Subcutaneous abdominal adipose tissue (tissue), 5 donors: ENCODE measurements at regions not wholly inside any gene's neighbourhood (a gene's known extent, or its start where the extent isn't known, plus 50 kb on each side); places are given as distances from the start of the nearest gene placed in this dataset.

ENCODE experiments used
- H3K27ac ChIP-seq: one replicate; pipeline ENCODE4 v1.7.0; 2013; ENCODE audit warnings: low read depth, mild to moderate bottlenecking, inconsistent platforms, low read length, moderate library complexity
- H3K27me3 ChIP-seq, 5 donors: one replicate each; pipeline ENCODE4 v1.7.0; 2013; ENCODE audit warnings: low read length in 5 of 5, inconsistent platforms in 1 of 5; ENCODE audit not compliant: control insufficient read depth in 5 of 5, insufficient read depth in 4 of 5
- H3K36me3 ChIP-seq, 5 donors: one replicate each; pipeline ENCODE4 v1.7.0; 2013; ENCODE audit warnings: low read length in 5 of 5; ENCODE audit not compliant: control insufficient read depth in 5 of 5, insufficient read depth in 5 of 5
- H3K4me1 ChIP-seq, 5 donors: one replicate each; pipeline ENCODE4 v1.7.0; 2013; ENCODE audit warnings: low read length in 5 of 5, mild to moderate bottlenecking in 3 of 5, moderate library complexity in 1 of 5; ENCODE audit not compliant: control insufficient read depth in 5 of 5, insufficient read depth in 5 of 5
- H3K4me3 ChIP-seq, 5 donors: one replicate each; pipeline ENCODE4 v1.7.0; 2013; ENCODE audit warnings: low read length in 5 of 5, low read depth in 1 of 5
- H3K9ac ChIP-seq, 5 donors: one replicate each; pipeline ENCODE4 v1.7.0; 2013; ENCODE audit warnings: low read length in 5 of 5, mild to moderate bottlenecking in 4 of 5, moderate library complexity in 3 of 5
- H3K9me3 ChIP-seq, 5 donors: one replicate each; pipeline ENCODE4 v1.7.0; 2013; ENCODE audit warnings: low read length in 5 of 5; ENCODE audit not compliant: control insufficient read depth in 5 of 5
- donor health status: healthy.
- donor health status: healthy.
- donor health status: healthy.
- donor health status: healthy.
- donor health status: healthy.

DNA sequence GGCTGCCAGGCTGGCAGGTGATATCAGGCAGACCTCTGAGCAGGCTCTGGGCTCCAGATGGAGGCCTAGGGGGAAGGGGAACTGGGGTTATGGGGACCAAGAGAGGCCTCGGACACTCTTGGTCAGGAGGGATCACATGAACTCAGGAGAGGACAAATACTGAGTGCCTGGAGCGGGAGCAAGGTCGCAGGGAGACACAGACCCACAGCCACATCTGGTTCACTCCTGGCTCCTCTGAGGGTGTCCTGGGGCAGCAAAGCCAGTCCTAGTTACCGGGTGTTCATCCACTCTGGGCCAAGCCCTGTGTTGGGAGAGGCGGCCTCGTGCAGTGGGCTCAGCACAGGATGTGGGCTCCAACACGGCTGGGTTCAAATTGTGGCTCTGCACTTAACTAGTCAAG lies 239.0 kb downstream of the PTPRU start:
- Histone ChIP-seq H3K36me3 (no peaks in the 10 kb centered on the region), H3K4me1 (no peaks in the 10 kb centered on the region), H3K9me3 (no peaks in the 10 kb centered on the region), H3K4me3 (no peak overlapping the region), H3K27ac (no peak overlapping the region), H3K9ac (no peak overlapping the region), H3K27me3 (peaks cover 0 to 39% (median 25%) of the 10 kb centered on the region in 5 donors)

DNA sequence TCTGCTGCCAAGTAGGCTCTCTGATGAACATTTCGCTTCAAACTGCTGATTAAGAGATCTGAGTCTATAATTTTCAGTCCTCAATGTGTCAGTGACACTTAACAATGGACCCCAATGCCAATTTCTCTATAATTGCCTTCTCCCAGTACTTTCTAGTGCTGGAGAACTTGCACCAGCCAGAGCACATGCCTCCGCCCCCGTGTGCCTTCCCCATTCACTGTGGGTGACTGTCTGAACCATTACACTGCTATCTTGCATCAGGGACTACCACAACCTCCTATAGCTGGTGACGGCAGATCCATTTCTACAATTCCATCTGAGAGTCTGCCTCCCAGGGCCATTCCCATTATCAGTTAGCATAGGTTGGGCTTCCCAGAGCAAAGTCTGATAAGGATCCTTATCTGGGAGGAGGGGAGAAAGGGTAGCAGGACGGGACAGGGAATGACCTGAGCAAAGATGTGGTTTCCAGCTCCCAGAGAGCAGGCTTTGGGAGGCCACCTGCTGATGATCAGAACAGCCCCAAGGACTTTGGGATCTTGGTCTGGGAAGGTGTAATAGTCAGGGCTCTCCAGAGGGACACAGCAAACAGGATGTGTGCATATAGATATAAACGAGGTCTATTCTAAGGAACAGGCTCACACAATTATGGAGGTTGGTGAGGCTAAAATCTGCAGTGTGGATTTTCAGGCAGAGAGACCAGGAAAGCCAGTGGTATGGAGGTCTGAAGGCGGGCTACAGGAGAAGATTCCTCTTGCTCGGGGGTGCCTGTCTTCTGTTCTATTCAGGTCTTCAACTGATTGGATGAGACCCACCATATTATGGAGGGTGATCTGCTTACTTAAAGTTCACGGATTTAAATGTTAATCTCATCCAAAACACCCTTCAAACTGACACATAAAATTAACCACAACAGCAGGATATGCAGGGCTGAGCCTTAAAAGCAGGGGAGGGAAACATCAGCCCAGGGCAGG lies 238.2 kb downstream of the PTPRU start:
- Histone ChIP-seq H3K9ac (no peak overlapping the region), H3K9me3 (no peaks in the 10 kb centered on the region), H3K36me3 (no peaks in the 10 kb centered on the region), H3K4me3 (no peak overlapping the region), H3K27ac (no peak overlapping the region), H3K4me1 (peaks cover 0 to 3% (median 0%) of the 10 kb centered on the region in 5 donors), H3K27me3 (peaks cover 0 to 39% (median 20%) of the 10 kb centered on the region in 5 donors)

DNA sequence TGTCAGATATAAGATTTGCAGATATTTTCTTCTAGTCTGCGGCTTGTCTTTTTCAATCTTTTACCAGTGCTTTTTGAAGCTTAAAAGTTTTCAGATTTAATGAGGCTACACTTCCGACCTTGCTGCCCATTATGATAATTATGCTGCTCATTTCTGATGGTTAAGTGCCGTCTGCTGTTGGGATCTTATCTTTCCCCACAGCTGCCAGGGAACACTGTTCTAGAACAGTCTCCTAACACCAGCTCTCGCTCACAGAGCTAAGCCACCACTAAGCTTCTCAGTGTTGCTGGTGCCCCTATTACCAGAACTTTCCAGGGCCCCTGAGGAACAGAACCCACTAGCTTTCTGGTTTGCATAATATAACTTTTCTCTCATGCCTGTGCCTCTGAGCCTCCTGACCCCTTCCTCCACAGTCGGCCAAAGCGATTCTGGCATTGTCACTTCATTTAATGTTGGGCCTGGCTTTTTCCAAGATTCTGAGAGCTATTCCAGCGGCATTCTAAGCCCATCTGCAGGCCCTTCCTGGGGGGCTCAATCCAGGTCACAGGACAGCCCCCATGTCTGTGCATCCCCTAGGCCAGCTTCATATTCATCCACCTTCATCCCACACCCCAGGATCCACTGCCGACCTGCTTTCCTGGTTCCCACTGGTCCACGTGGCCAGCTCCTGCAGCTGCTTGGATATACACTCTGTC lies 237.0 kb downstream of the PTPRU start:
- Histone ChIP-seq H3K4me1 (peaks cover 0 to 7% (median 0%) of the 10 kb centered on the region in 5 donors), H3K27me3 (peaks cover 0 to 37% (median 17%) of the 10 kb centered on the region in 5 donors), H3K9ac (no peak overlapping the region), H3K36me3 (no peaks in the 10 kb centered on the region), H3K27ac (no peak overlapping the region), H3K4me3 (no peak overlapping the region), H3K9me3 (no peaks in the 10 kb centered on the region)

DNA sequence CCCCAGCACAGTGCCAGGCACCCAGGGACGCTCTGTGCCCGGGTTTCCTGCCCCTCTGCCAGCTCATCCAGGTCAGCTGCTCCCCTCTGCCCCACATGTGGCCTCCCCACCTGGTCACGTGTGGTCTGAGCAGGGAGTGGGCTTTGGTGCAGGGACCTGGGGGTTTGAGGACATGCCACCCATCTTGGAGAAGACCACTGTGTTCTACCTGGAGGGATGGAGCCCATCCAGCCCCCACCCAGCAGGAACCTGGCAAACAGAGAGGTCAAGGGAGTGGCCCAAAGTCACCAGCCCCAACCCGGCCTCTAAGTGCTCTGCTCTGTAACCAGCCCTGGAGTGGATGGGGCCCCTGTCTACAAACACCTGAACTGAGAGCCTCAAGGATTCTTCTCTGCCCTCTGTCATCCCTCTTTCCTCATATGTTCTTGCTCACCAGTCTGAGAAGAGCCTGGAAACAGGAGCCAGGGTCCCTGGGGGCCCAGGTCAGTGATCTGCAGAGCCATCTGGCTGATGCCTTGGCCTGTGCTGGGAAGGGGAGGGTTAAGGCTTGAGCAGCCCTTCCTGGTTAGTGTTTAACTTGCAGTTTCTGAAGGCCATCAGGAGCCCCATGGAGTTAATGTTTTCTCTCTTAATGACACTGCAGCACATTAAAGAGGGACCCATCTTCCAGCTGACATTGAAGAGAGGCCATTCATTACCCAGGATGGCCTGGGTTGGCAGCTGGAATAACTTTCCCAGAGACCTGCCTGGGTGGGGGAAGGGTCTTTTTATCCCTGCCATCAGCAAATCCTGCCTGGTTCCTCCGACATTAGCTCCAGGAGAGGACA lies 235.4 kb downstream of the PTPRU start:
- Histone ChIP-seq H3K27ac (no peak overlapping the region), H3K27me3 (peaks cover 0 to 35% (median 11%) of the 10 kb centered on the region in 5 donors)

DNA sequence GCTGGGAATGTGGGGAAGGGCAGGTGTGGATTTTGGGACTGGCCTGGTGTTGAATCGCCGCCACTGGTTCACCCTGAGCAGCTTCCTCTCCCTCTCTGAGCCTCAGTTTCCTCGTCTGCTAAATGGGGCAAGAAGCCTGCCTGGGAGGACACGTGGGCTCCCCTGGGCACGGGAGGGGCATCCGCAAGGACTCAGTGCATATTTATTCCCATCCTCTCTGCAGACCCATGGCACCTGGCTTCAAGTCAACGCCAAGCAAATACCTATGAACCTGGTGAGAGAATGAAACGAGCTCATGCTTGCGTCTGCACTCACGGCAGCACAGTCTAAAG lies 234.4 kb downstream of the PTPRU start:
- Histone ChIP-seq H3K27ac (no peak overlapping the region), H3K9ac (no peak overlapping the region), H3K27me3 (peaks cover 0 to 34% (median 7%) of the 10 kb centered on the region in 5 donors), H3K9me3 (peaks cover 0 to 8% (median 3%) of the 10 kb centered on the region in 5 donors), H3K4me3 (no peak overlapping the region), H3K4me1 (peaks cover 0 to 7% (median 0%) of the 10 kb centered on the region in 5 donors), H3K36me3 (no peaks in the 10 kb centered on the region)

More for the DNA sequence above, 235.4 kb downstream of the PTPRU start:
- no peak overlapping the region for H3K4me3 ChIP-seq
- no peak overlapping the region for H3K9ac ChIP-seq
- no peaks in the 10 kb centered on the region for H3K36me3 ChIP-seq
- H3K4me1 ChIP-seq = peaks cover 0 to 7% (median 0%) of the 10 kb centered on the region in 5 donors
- peaks cover 0 to 1% (median 0%) of the 10 kb centered on the region in 5 donors for H3K9me3 ChIP-seq

DNA sequence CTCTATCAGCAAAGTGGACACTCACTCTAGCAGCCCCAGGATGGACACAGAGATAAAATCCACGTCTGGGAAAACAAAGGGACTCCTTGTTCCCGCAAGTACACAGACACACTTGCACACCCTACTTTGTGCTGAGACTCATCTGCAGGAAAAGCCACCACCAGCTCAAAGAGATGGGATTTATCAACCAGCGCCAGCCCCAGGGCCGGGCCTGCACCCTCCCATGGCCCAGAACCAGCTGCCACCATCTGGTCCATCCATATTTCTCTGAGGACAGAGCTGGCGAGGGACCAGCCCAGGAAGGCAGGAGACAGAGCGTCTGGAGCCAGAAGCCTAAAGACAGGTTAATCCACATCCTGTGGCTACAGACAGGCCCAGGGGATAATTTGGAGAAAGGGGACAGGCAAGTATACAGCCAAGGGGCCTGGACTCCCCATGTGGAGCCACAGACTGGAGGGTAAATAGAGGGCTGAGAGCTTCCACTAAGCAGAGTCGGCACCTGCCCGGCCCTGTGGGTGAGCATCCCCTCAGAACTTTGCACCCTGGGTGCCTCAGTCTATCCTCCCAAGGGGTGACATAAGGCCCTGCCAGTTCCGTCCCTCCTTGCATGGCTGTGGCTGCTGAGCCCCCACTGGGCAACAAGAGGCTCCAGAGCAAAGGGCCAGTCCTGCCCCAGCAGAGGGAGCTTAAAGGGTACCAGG lies 233.9 kb downstream of the PTPRU start:
- Histone ChIP-seq H3K9me3 (peaks cover 0 to 12% (median 6%) of the 10 kb centered on the region in 5 donors), H3K36me3 (no peaks in the 10 kb centered on the region), H3K27ac (no peak overlapping the region), H3K27me3 (peaks cover 0 to 29% (median 5%) of the 10 kb centered on the region in 5 donors), H3K4me1 (peaks cover 0 to 7% (median 0%) of the 10 kb centered on the region in 5 donors), H3K4me3 (no peak overlapping the region), H3K9ac (no peak overlapping the region)

DNA sequence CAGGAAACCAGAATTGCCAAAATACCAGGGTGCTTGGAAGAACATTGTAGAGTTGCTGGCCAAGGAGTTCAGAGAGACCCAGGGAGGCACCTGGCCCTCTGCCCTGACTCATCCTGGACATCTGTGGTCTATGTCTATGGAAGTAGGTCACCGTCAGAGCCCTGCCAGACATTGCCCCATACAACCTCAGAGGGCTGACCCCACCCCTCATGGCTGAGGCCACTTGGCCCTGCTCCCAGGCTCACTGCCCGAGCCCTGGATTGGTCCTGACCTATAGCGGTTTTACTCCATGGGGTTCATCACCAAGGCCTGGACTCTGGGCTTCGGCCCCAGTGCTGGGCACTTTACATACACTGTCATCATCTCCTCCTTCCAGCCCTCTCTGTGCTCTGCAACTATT lies 233.1 kb downstream of the PTPRU start:
- peaks cover 0 to 23% (median 5%) of the 10 kb centered on the region in 5 donors for H3K27me3 ChIP-seq
- H3K4me3 ChIP-seq = no peak overlapping the region
- no peak overlapping the region for H3K27ac ChIP-seq
- H3K9me3 ChIP-seq = peaks cover 0 to 20% (median 14%) of the 10 kb centered on the region in 5 donors
- H3K9ac ChIP-seq = no peak overlapping the region
- no peaks in the 10 kb centered on the region for H3K36me3 ChIP-seq
- H3K4me1 ChIP-seq = peaks cover 0 to 7% (median 0%) of the 10 kb centered on the region in 5 donors

DNA sequence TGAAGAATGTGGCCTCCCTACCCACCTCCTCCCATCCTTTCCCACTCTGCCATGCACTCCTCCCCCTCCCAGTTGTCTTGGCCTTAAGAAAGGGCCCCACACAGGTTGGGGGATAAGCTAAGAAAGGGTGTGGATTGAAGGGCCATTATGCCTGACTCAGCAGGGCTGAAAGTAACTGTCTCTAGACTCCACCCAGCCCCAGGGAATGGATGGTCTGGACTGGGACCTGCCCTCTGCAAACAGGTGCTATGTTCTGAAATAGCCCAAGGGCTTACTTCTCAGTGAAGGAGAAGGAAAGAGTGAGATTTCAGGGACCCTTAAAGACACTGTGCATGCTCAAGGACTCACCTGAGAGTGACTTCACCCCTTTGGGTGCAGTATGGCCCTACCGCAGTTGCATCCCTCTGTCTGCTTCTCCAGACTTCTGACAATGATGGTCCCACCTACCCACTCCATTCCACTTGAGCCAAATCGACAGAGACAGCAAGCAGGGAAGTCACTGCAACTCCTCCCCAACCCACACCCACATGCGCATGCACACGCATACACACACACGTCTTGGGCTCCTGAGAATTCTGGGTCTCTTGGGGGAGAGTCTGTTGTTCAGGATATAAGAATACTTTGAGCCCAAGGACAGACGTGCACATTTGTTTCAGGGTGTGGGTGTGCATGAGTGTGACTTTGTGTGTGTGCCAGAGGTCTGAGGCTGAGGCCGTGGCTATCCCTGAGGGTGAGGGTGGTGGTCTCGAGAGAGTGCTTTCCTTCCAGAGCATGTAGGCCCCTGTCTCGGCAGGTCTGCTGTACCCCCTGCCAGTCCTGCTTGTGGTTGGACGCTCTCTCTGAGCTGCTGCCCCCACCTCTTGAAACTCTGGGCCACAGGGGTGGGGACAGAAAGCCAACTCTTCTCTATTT lies 231.9 kb downstream of the PTPRU start:
- Histone ChIP-seq H3K27me3 (peaks cover 0 to 13% (median 5%) of the 10 kb centered on the region in 5 donors), H3K36me3 (no peaks in the 10 kb centered on the region), H3K4me1 (peaks cover 0 to 7% (median 0%) of the 10 kb centered on the region in 5 donors), H3K9me3 (peaks cover 0 to 20% (median 15%) of the 10 kb centered on the region in 5 donors), H3K27ac (no peak overlapping the region), H3K4me3 (no peak overlapping the region), H3K9ac (no peak overlapping the region)
